Motor neuron (in vitro differentiated cells): ENCODE measurements at regions not wholly inside any gene's neighbourhood (a gene's known extent, or its start where the extent isn't known, plus 50 kb on each side); places are given as distances from the start of the nearest gene placed in this dataset.
A peak's percentile ranks its signal among the peaks of the same experiment; 100 is the strongest.

Experiments
- ATAC-seq, 8 experiments: fragments of 200-7000 bp; cut with Tn5 transposase; replicated peaks in 6 of 8; 2 replicates each; pipeline ENCODE4 v1.8.0; 2021; ENCODE audit warnings: mild to moderate bottlenecking in 8 of 8, moderate library complexity in 8 of 8
- H3K27ac ChIP-seq, 2 donors: fragments of 250-450 bp; sonication (Bioruptor Pico); 2 replicates each; pipeline ENCODE4 v1.9.0; 2021; ENCODE audit warnings: antibody characterized with exemption in 2 of 2, mild to moderate bottlenecking in 2 of 2, moderate library complexity in 1 of 2
- H3K4me1 ChIP-seq, 2 donors: fragments of 250-450 bp; sonication (Bioruptor Pico); replicated peaks in 1 of 2; 2 replicates each; pipeline ENCODE4 v1.6.1; 2021; ENCODE audit warnings: antibody characterized with exemption in 2 of 2, mild to moderate bottlenecking in 2 of 2, moderate library complexity in 1 of 2
- H3K4me3 ChIP-seq, 5 donors: fragments of 250-450 bp; sonication (Bioruptor Pico); 2 replicates each; pipeline ENCODE4 v1.9.0; 2021; ENCODE audit warnings: antibody characterized with exemption in 5 of 5, mild to moderate bottlenecking in 5 of 5, moderate library complexity in 4 of 5
- WGBS, 10 experiments: fragments of 450-650 bp; shearing (Covaris generic); methylation state at CpG; one replicate each; pipeline ENCODE4 v1.0.0; 2022; 5-methylcytosine and 5-hydroxymethylcytosine counted together
- in situ Hi-C, 9 experiments: fragments of 400-800 bp; cut with MboI; loops; one replicate each; pipeline ENCODE4 v1.15.0; 2021; ENCODE audit warnings: low sequenced_read_pairs in 9 of 9, low pct_unique_long_range_greater_than_20kb in 2 of 9; ENCODE audit not compliant: unreplicated experiment in 9 of 9

DNA sequence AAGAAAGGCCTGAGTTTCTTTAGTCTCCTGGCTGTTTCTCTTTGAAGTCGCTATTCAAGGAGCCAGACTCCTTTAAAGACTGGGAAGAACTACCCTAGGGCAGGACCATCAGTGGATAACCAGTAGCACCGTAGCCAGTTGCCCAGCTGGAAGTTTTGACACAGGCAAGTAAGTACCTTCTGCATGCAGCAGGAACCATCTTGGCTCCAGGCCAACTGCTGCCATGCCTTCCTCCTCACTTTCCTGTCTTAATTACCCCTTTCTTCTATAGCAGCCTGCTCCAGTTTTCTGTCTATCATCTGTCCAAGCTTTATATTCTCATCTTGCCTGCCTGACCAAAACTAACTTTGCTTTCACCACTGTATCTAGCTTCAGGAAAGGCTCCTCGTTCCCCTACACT lies 149.7 kb upstream of the SV2C start:
- in situ Hi-C loops, result no loop called here
- H3K27ac ChIP-seq, result no peak overlapping the region
- H3K4me3 ChIP-seq, result no peak overlapping the region
- no peak for ATAC-seq
- 0 to 57% (median 44%) methylated on average over 1 to 3 of the region's 3 CpGs; no CpG with 5 or more reads in 2 of the 10 experiments for WGBS, 10 experiments
- H3K4me1 ChIP-seq, result no peaks in the 10 kb centered on the region

GRCh38 chr5:75931175-75931574 lies 152.0 kb upstream of the SV2C start:
- ATAC-seq, result no peak
- 0 to 100% (median 80%) methylated on average over 1 to 2 of the region's 2 CpGs; no CpG with 5 or more reads in 1 of the 10 experiments for WGBS, 10 experiments
- Histone ChIP-seq H3K27ac (no peak overlapping the region), H3K4me3 (no peak overlapping the region), H3K4me1 (no peaks in the 10 kb centered on the region)
- in situ Hi-C loops, result no loop called here

GRCh38 chr5:75928992-75929391 lies 154.2 kb upstream of the SV2C start:
- Histone ChIP-seq H3K4me1 (no peaks in the 10 kb centered on the region), H3K4me3 (no peak overlapping the region), H3K27ac (no peak overlapping the region)
- no peak for ATAC-seq
- 0% methylated on average over 1 of the region's 1 CpG; no CpG with 5 or more reads in 7 of the 10 experiments for WGBS, 10 experiments
- in situ Hi-C loops, result no loop called here

DNA sequence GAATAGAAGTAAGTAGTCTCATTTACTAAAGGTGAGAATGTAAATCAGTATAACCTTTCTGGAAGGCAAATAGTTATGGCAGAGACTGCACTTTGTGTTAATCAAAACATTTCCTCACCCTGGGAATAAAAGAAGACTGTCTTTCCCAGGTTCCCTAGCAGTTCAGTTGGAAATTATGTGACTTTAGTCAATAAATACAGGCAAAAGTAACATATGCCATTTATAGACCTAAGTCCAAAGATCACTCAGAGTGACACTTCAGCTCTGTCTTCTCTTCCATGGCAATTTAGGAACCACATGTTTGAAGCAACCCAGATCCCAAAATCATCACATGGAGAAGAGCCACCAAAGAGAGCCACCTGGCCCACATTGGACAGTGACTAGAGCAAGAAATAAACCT lies 160.7 kb upstream of the SV2C start:
- no peaks in the 10 kb centered on the region for H3K4me1 ChIP-seq
- H3K27ac ChIP-seq, result no peak overlapping the region
- no peak for ATAC-seq
- H3K4me3 ChIP-seq, result no peak overlapping the region
- in situ Hi-C loops, result no loop called here

- no peak overlapping the region for H3K27ac ChIP-seq
- no peak for ATAC-seq
- H3K4me1 ChIP-seq, result no peaks in the 10 kb centered on the region
- H3K4me3 ChIP-seq, result no peak overlapping the region
- 80 to 100% (median 100%) methylated on average over 1 to 3 of the region's 6 CpGs; no CpG with 5 or more reads in 5 of the 10 experiments for WGBS, 10 experiments
- in situ Hi-C loops, result no loop called here
Observed at GRCh38 chr5:75921011-75921410, 162.2 kb upstream of the SV2C start.

GRCh38 chr5:75916144-75916543 lies 167.0 kb upstream of the SV2C start:
- ATAC-seq, result no peak
- in situ Hi-C loops, result no loop called here
- H3K4me1 ChIP-seq, result no peaks in the 10 kb centered on the region
- WGBS, 10 experiments, result 0 to 33% (median 17%) methylated on average over 1 to 2 of the region's 2 CpGs; no CpG with 5 or more reads in 4 of the 10 experiments
- no peak overlapping the region for H3K4me3 ChIP-seq
- H3K27ac ChIP-seq, result no peak overlapping the region

DNA sequence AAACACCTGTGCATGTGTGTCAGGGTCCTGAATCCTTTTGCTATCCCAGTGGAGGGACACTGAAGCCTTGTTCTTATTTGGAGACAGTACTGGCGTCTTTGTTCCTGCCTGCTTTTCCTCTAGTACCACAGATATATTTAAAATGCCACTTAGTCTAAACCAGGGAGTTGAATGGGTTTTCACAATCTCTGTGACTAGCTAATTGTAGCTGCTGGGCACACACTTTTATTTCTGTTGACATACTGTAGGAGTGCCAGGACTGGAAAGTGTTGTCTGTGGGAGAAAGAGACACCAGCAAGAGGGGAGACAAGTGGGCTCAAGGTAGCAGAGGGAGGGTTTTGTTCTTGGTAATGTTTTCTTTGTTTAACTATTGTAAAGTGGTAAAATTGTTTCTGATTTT lies 174.0 kb upstream of the SV2C start:
- WGBS, 10 experiments, result 0 to 100% (median 71%) methylated on average over 1 of the region's 1 CpG; no CpG with 5 or more reads in 3 of the 10 experiments
- no peak for ATAC-seq
- H3K27ac ChIP-seq, result no peak overlapping the region
- H3K4me1 ChIP-seq, result no peaks in the 10 kb centered on the region
- H3K4me3 ChIP-seq, result no peak overlapping the region
- in situ Hi-C loops, result no loop called here

GRCh38 chr5:75907651-75908050 lies 175.5 kb upstream of the SV2C start:
- in situ Hi-C loops, result no loop called here
- H3K27ac ChIP-seq, result no peak overlapping the region
- H3K4me3 ChIP-seq, result no peak overlapping the region
- 0 to 100% (median 90%) methylated on average over 1 to 4 of the region's 4 CpGs; no CpG with 5 or more reads in 1 of the 10 experiments for WGBS, 10 experiments
- no peaks in the 10 kb centered on the region for H3K4me1 ChIP-seq
- no peak for ATAC-seq

DNA sequence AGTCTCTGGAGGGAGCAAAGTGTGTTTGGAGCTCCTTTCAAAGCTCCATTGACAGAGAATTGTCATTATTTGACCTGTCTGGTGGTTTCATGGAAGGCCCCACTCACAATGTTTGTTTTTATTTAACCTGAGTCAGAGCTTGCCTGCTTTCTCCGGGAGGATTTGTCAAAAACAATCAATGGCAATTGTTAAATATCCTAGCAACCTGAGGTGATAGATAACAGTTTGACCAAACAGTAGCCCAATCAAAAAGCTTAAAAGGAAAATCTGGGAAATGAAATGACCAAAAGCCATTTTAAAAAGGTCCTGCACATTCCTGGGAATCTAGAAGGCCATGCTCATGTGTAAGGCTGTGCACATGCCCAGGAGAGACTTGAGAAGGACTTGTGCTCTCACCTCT lies 177.2 kb upstream of the POC5 start:
- 0 to 80% (median 41%) methylated on average over 1 of the region's 1 CpG; no CpG with 5 or more reads in 2 of the 10 experiments for WGBS, 10 experiments
- in situ Hi-C loops, result no loop called here
- Histone ChIP-seq H3K27ac (no peak overlapping the region), H3K4me1 (no peaks in the 10 kb centered on the region), H3K4me3 (no peak overlapping the region)
- peak in 1 of 8 experiments; percentile 19 for ATAC-seq

- no peak for ATAC-seq
- Histone ChIP-seq H3K4me3 (no peak overlapping the region), H3K4me1 (no peaks in the 10 kb centered on the region), H3K27ac (no peak overlapping the region)
- in situ Hi-C loops, result no loop called here
- WGBS, 10 experiments, result 0 to 100% (median 80%) methylated on average over 1 of the region's 1 CpG; no CpG with 5 or more reads in 1 of the 10 experiments
Observed at GRCh38 chr5:75891736-75892135, 174.5 kb upstream of the POC5 start.

DNA sequence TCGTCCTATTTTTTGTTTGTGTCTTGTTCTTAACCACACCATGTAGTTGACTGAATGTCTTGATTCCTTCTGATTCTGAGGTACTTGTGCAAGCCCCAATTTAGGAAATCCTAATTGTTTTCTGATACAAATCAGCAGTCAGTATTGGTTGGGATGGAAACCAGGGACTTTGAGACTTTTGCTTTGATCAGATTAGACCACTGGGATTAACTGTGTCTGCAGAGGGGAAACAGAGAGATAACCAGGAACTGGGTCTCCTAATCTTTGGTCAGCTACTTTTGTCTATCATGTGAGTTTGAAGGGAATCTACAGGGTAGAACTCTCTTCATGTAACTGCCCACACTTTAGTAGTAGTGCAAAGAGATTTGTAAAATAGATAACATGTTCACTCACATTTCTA lies 173.8 kb upstream of the POC5 start:
- in situ Hi-C loops, result no loop called here
- WGBS, 10 experiments, result 0 to 71% (median 21%) methylated on average over 1 of the region's 1 CpG; no CpG with 5 or more reads in 6 of the 10 experiments
- H3K4me1 ChIP-seq, result no peaks in the 10 kb centered on the region
- no peak overlapping the region for H3K27ac ChIP-seq
- H3K4me3 ChIP-seq, result no peak overlapping the region
- ATAC-seq, result no peak

DNA sequence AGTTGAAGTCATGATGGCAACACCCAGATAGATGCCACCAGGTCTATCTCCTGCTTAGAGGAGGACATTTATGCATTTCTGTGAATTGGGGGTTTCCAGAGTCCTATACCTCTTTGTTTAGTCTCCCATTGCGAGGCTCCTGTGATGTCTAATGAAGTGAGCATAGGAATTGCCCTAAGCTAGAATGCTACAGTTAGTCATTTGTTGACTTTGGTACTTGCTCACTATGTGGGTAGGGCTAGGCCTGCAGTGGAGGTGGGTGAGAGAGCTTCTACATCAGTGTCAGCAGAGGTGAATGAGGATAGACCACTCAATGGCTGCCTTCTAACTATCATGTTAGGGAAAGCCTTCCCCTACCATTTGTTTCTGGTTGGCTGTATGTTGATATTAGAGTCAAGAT lies 173.3 kb upstream of the POC5 start:
- H3K4me3 ChIP-seq, result no peak overlapping the region
- ATAC-seq, result no peak
- 0 to 60% (median 50%) methylated on average over 1 of the region's 1 CpG; no CpG with 5 or more reads in 7 of the 10 experiments for WGBS, 10 experiments
- H3K4me1 ChIP-seq, result no peaks in the 10 kb centered on the region
- in situ Hi-C loops, result no loop called here
- no peak overlapping the region for H3K27ac ChIP-seq

DNA sequence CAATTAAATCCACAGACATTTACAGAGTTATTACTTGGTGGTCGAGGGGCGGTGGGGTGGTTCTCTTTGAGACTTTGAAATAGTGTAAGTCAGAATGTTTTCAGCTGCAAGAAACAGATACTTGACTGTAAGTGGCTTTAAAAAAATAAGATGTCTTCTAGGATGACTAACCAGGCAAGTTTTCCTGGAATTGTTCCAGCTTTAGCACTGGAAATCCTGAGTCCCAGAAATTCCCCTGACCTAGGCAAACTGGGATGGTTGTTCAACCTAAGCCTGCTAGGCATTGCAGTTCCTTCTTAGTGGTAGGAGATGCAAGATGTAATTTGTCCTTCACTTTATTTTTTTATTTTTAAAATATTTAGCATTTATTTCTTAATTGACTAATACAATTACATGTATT lies 169.5 kb upstream of the POC5 start:
- Histone ChIP-seq H3K4me1 (no peaks in the 10 kb centered on the region), H3K4me3 (no peak overlapping the region), H3K27ac (no peak overlapping the region)
- in situ Hi-C loops, result no loop called here
- 0 to 100% (median 48%) methylated on average over 1 to 2 of the region's 2 CpGs; no CpG with 5 or more reads in 4 of the 10 experiments for WGBS, 10 experiments
- ATAC-seq, result no peak

GRCh38 chr5:75885849-75886596 lies 168.8 kb upstream of the POC5 start:
- peak in 6 of 8 experiments; percentile 22 to 78 (median 65) for ATAC-seq
- no peak overlapping the region for H3K4me3 ChIP-seq
- no peak overlapping the region for H3K27ac ChIP-seq
- 0 to 100% (median 41%) methylated on average over 1 to 2 of the region's 2 CpGs; no CpG with 5 or more reads in 2 of the 10 experiments for WGBS, 10 experiments
- H3K4me1 ChIP-seq, result no peaks in the 10 kb centered on the region
- in situ Hi-C loops, result no loop called here
